ENCODE measurements at regions not wholly inside any gene's neighbourhood (a gene's known extent, or its start where the extent isn't known, plus 50 kb on each side); places are given as distances from the start of the nearest gene placed in this dataset.

DNA sequence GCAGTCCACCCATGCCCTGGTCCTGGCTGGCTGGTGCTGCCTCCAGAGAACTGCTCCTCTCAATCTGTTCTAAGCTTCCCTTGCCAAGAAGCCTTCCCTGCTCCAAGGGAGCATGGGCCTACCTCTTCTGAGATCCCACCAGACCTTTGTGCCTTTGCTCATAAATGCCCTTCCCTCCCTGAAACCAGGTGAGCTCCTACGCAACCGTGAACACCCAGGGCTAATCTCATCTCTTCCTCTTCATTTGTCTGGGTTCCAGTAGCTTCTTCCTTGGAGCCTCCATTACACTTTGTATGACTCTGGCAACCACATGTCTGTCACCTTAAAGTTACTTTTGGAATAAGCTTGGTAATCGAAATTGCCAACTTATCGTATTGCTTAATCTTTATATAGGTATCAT lies 270.6 kb downstream of the PBX3 start:
- DNase-seq = no peak

DNA sequence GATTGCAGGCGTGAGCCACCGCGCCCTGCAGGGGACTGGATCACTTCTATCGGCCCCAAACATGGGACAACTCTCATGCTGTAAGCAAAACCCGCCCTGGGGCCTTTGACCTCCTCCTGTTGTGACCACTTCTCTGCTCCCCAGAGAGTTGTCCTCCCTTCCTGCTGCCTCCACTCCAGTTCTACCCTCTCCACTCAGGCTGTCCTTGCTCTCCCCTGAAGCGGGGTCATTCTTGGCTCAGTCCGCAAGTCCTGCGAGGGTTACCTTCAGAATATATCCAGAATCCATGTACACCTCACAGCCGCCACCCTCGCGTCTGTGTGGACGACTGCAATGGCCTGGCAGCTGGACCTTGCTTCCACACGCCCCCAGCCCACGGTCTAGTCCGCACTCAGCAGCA lies 273.7 kb downstream of the PBX3 start:
- DNase-seq = no peak

DNA sequence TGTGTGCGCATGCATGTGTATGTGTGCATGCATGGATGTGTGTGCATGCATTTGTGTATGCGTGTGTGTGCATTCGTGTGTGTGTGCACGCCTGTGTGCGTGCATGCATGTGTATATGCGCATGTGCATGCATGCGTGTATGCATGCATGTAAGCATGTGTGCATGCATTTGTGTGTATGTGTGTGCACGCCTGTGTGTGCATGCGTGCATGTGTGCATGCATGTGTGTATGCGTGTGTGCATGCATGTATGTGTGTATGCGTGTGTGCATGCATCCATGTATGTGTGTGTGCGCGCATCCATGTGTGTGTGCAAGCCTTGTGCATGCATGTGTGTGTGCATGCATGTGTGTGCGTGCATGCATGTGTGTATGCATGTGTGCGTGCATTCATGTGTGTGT lies 276.8 kb downstream of the PBX3 start:
- no peak for DNase-seq

DNA sequence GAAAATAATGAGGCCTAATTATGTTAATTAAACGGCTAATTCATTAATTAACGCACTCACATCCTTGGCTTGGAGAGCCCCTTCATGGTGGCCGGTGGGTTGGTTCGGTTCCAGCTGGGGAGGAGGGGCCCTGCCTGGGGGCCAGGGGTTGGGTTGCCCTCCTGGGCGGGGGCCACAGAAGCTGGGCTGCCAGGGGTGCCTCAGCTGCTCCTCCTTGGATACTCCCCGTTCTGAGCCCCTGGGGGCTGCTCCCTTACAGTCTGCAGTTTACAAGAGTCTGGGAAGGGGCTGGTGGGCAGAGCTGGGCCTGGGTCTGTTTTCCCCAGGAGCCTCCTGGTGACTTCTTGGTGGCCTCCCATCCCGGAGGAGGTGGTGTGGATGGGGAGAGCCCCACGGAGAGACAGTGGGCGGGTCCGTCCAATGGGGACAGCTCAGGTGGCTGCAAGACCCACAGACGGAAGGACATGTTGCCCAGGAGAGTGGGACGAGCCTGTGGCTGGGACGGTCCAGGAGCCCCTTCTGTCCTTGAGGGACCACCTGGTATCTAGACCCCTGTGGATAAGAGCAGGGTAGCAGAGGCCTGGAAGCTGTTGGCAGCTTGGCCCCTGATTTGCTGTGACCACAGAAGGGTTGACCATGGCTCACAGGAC lies 277.5 kb downstream of the PBX3 start:
- no peak for DNase-seq

DNA sequence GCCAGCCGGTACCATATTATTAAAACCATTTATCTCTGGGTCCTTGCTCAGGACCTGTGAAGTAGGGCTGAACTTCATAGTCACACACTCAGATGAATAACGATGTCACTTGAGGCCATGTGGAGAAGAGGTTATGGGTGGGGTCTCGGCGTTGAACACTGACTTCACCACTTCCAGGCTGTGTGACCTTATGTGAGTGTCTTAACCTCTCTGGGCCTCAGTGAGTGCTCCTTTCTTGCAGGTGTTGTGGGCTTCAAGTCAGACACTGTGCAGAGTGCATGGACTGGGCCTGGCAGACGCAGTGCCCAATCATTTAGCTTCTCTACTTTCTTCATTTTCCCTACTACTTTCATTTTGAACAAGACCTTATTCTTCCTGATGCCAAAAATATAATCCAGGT lies 278.8 kb downstream of the PBX3 start:
- no peak for DNase-seq

DNA sequence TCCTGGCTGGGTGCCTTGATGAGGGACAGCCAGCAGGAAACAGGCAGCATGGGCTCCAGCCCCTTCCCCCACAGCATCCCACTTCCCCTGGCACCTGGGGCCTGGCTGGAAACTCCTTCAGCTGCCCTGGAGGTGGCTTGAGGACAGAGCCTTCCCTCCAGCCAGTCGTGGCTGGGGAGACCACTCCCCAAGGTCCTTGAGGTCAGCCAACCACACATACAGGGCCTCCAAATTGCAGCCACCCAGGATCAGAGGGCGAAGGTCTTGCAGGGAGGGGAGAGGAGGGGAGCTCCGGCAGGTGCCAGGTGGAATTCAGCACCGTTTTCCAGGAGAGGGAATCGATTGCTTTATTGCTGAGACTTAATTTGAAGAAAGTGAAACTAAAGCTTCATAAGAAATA lies 280.4 kb downstream of the PBX3 start:
- DNase-seq = no peak

DNA sequence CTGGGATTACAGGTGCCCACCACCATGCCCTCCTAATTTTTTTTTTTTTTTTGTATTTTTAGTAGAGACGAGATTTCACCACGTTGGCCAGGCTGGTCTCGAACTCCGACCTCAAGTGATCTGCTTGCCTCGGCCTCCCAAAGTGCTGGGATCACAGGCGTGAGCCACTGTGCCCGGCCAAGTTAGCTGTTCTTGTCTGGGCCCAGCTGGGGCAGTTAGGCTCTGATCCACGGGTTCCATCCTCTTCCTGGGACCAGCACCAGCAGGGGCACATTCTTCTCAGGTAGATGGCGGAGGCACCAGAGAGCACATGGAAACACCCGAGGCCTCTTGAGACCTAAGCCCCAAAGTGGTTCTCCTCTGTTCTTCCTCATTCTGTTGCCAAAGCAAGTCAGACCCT lies 281.6 kb downstream of the PBX3 start:
- DNase-seq = no peak

DNA sequence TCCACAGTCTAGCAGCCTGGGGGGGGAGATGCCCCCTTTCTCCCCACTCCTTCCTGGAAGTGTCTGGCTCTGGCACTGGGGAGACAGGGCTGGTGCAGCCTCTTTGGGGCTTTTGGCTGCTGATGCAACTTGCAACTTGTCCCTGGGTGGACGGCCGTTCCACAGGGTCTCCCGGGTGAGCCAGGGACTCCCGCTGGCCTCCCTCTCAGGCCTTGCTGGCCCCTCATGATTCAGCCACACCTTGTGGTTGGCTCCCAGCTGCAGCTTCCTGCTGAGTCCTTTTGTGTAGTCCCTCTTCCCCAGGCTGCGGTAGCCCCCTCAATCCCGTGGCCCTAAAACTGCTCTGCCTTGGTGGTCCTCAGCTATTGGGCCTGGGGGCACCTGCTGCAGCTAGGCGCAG lies 283.5 kb downstream of the PBX3 start:
- no peak for DNase-seq

DNA sequence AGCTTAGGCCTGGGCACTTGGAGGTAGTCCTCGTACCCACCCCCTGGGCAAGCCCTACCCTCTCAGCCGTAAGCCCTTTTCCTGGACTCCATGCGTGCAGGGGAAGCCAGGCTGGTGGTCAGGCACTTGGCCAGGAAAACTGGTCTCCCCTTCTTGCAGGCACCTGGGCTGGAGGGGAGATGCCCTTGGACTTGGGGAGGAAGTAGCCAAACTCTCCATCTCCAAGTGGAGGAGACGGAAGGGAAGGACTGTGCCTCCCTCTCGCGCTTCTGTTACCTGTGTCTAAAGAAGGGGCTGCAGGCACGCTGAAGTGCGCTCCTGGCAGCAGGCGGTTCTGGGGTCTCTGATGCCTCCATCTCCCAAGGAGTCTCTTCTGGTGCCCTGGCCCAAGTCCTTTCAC lies 283.9 kb downstream of the PBX3 start:
- no peak for DNase-seq

DNA sequence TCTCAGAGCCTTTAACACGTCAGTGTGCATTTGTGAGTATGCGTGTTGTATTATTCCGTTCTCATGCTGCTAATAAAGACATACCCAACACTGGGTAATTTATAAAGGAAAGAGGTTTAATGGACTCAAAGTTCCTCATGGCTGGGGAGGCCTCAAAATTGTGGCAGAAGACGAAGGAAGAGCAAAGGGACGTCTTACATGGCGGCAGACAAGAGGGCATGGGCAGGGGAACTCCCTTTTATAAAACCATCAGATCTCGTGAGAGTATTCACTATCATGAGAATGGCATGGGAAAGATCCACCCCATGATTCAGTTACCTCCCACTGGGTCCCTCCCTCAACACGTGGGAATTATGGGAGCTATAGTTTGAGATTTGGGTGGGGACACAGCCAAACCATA lies 285.0 kb downstream of the PBX3 start:
- DNase-seq = no peak

DNA sequence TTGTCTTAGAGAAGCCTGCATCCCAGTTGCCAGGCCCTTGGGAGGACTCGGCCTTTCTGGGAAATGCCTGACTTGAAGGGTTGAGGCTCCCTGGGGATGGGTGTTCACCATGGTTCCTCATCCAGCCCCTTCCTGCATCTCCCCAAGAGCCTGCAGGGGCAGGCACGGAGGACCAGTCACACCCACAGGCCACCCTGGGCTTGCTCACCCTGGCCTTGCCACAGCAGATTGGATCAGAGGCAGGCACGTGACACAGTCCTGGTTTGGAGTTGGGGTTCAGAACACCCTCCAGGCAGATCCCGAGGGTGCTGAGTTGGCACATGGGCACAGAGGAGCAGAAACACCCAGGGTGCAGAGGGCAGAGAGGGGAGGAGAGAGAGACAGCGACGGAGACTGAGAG lies 286.1 kb downstream of the PBX3 start:
- DNase-seq = no peak

DNA sequence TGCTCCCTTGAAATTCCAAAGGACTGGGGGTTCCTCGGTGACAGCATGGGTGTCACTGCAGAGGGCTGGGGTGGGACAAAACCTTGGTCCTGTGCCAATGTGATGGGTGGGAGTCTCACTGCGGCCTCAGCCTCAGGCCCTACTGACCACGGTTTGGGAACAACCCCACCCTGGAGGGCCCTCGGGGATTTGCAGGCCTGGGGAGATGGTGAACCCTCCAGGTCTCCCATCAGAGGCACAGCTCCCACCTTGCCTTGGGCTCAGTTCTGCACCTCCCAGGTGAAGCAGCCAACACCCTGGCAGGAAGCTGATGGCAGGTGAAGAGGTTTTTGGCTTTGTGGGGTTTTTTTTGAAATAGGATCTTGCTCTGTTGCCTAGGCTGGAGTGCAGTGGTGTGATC lies 286.8 kb downstream of the PBX3 start:
- DNase-seq = no peak

DNA sequence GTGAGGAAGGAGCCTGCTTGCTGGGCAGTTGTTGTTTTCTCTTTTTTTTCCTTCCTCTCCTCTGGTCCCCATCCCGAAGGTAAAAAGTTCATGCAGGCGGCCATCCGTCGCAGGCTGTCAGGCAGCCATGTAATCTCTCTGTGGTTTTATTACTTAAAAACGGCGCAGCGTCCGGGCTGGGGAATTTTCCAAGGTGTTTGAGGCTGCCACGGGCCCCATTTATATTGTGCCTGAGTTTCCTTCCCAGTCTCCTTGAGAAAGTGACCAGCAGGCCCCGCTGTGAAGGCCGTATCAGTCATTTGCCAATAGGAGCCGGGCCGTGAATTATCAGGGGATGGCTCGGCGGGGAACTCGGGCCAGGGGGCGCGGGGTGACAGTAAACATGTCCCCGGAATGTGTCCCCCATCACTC lies 289.7 kb downstream of the PBX3 start:
- no peak for DNase-seq

DNA sequence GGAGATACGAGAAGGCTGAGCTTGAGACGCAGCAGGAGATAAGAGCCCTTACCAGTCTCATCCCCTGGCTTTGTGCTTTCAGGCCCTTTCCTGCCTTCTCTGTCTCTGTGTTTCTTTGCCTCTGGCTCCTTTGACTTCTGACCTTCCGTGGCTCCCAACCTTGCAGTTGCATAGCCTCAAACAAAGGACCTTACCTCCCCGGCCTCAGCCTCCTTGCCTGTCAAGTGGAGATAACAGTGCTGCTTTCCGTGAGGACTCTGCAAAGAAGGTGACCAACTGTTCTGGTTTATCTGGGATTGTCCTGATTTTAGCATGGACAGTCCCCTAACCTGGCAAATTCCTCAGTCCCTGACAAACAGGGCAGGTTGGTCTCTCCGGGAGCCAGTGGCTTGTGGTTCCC lies 287.8 kb upstream of the MVB12B start:
- DNase-seq = no peak

DNA sequence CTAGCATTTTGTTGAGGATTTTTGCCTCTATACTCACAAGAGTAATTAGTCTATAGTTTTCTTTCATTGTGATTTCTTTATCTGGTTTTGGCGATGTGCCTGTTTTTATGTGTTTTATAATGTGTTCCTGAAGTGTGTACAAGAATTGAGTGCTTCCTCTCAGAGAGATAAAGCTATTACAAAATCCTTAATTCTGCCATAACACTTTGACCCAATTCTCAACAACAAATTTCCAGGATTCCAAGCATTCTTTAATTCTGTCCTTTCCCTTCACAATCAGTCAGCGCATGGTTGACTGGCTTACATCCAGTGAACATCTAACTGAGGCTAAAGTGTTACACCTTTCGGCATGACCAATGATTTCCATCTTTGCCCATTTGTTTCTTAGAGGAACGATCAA lies 282.9 kb upstream of the MVB12B start:
- DNase-seq = no peak

DNA sequence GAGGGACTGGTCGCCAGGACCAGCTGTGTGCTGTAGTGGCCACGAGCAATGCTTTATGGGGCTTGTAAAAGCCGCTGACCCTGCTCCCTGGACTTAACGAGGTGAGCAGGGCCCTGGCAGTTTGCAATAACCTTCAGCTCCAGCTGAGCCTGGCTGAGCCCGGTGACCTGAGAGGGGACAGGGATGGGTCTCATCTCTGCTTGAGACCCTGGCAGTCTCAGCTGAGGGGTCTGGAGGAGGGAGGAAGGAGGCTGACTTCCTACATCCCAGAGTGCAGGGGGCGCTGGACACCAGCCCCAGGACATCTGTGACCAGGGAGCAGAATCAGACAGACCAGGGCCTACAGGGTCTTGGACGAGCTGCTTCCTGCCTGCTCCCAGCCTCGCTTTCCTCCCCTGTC lies 277.5 kb upstream of the MVB12B start:
- DNase-seq = no peak

DNA sequence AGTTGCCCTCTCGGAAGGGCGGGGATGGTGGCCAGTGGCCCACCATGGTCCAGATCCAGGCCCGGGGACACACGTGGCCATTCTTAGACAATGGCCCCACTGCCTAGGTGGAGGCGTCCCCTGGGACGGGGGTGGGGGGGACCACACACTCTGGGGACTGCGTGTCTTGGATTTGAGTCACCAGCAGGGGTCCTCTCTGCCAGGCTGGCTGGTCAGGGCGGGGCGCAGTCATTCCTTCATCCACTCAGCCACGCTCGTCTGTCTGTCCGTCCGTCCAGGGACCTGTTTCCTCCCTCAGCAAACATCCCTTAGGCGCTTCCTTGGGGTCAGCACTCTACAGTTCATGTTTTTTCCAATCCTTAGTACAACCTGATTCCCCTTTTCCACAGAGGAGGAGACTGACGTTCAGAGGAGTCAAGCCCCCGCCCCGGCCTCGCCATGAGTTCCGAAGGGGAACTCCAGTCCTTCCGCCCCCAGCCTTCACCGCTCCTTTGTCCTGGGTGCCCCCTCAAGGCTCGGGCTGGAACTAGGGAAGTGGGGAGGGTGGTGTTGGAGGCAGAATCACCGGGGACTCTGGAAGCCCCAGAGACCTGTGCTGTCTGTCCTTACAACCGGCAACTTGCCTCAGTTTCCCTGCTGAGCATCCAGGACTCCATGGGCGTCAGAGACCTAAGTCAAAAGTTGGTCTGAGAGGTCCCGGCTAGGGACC lies 276.6 kb upstream of the MVB12B start:
- no peak for DNase-seq

DNA sequence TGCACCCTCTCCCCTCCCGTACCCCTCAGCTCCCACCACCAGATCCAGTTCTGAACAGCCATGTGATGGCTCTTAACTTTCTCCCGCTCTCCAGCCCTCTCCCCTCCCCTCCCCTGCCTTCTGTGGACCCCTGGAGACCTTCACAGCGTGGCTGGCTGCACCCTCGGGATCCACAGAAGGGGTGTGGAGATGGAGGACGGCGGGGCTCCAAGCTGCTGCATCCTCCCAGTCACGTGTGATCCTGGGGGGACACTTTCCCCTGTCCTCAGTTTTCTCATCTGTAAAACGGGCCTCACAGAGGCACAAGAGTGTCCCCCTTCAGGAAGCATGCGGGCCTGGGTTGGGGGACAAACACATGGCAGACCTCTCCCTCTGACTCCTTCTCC lies 276.0 kb upstream of the MVB12B start:
- no peak for DNase-seq

DNA sequence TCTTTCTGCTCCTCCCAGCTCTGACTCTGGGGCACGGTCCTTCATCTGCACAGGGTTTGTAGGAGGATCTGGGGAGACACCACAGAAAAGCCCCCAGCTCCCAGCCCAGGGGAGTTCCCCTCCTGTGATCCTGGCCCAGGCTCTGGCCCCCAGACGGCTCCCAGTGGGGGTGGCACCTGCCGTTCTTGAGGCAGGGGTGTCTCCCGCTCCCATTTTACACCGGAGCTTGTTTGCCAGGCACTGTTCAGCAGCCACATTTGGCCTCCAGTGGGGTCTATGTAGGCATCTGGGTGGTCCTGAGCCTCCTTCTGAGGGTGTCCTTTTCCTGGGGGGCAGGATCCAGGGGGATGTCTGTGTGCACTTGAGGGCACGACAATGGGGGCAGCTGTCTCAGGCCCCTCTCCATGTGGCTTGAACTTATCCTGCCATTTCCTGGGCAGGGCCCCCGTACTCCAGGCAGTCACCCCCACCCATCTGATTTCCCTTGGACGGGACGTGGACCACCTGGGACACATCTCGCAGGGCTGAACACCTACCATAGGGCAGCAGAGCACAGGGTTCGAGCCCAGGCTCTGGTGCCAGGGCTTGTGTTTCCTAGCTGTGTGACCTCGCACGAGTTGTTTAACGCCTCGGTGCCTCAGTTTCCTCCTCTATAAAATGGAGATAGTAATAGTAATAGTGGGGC lies 275.0 kb upstream of the MVB12B start:
- no peak for DNase-seq

DNA sequence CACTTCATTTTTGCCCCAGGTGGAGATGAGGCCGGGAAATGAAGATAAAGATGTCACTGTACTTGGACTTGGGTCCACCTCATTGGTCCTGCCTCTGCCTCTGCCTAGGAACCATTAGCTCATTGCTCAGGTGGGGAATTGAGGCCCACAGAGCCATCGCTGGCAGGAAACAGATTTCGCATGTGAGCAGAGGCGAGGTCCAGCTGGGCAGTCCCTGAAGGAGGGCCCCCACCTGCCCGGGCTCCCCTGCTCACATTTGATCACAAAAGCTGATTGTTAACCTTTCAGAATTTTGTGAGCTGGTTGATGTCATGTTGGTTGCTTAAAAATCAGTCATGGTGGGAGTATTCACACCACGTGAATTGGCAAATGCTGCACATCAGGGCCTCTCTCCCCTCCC lies 273.8 kb upstream of the MVB12B start:
- DNase-seq = no peak

DNA sequence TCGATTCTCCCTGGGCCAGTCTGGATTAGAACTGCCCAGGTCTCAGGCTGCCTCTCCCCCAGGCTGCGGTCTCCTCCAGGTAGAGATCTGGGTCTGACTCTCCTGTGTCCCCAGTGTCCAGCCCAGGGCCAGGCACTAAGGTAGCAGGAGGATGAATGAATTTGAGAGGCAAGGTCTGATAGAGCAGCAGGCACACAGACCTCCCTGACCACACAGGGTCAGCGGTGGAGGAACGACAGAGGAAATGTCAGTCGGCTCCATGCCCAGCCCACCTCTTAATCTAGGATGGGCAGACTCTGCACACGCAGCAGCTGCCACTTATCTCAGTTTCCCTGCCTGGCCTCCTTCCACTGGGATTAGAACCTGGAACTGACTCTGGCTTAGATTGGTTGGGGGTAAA lies 272.7 kb upstream of the MVB12B start:
- no peak for DNase-seq

DNA sequence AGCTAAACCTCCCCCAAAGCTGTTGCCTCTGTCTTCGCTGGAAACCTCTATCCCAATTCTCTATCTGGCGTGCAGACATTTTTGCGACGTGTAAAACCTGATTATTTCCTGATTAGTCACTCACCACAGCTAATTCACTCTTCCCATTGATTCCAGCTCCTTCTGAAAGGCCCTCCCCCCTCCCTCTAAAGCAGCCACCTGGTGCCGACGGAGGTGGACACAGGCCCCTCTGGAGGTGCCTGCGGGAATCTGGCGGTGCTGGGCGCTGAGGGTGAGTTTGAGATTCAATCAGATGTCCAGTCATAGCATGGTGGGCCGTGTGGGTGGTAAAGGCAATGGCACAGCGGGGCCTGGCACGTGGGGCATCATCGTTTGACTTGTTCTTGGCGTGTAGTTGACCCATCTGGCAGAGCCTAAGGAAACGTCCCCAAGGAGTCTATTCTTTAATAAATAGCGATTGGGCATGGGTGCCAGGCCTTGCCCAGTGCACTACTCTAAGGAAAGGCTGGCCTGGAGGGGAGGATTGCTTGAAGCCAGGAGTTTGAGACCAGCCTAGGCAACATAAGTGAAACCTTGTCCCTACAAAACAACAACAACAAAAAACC lies 271.1 kb upstream of the MVB12B start:
- DNase-seq = no peak

DNA sequence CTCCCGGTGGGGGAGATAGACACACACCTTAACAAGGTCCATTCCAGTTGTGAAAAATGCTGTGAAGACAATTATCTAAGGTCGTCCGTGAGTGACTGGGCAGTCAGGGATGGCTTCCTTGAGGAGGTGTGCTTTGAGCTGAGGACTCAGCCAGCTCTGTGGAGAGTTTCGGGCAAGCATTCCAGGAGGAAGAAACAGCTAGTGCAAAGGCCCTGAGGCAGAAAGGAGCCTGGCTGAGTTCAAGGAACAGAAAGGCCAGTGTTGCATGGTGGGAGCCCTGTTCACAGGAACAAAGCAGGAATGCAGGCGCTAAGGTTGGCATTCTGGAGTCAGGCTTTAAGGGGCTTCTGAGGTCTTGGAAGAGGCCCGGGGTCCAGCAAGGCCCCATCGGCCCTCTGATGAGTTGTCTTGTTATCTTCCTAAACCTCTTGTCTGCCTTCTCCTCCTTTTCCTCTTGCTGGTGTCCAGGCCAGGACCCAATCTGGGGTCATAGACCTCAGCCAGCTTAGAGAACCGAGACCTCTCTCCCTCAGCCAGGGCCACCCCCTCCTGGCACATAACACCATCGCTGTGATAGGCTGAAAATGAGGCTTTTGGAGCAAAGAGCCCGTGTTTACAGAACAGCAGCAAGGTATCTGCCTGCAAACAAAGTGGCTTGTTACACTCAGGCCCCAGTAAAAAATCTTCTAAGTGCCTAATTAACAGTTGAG lies 270.2 kb upstream of the MVB12B start:
- no peak for DNase-seq
